Memory B cell (primary cell): ENCODE measurements at regions not wholly inside any gene's neighbourhood (a gene's known extent, or its start where the extent isn't known, plus 50 kb on each side); places are given as distances from the start of the nearest gene placed in this dataset.

Experiments used
- ATAC-seq: fragments of 150-1000 bp; cut with Tn5 transposase; 2 replicates; pipeline ENCODE4 v1.10.0; 2021; ENCODE audit warnings: low read depth, mild to moderate bottlenecking, moderate library complexity
- DNase-seq, 2 donors: peaks; one replicate each; pipeline ENCODE4 v3.0.0; 2022; ENCODE audit warnings: low spot score in 2 of 2
- H3K27ac Mint-ChIP-seq: one replicate; pipeline ENCODE4 v1.8.0; 2022; ENCODE audit warnings: mild to moderate bottlenecking, moderate library complexity, mixed read lengths
- H3K27me3 Mint-ChIP-seq: one replicate; pipeline ENCODE4 v1.8.0; 2022; ENCODE audit warnings: mixed read lengths
- H3K36me3 Mint-ChIP-seq: one replicate; pipeline ENCODE4 v1.8.0; 2022; ENCODE audit warnings: mild to moderate bottlenecking, mixed read lengths
- H3K4me1 Mint-ChIP-seq: one replicate; pipeline ENCODE4 v1.8.0; 2022; ENCODE audit warnings: mixed read lengths
- H3K4me3 Mint-ChIP-seq: one replicate; pipeline ENCODE4 v1.8.0; 2022; ENCODE audit warnings: mild to moderate bottlenecking, moderate library complexity, mixed read lengths
- H3K9me3 Mint-ChIP-seq: one replicate; pipeline ENCODE4 v1.8.0; 2022; ENCODE audit warnings: mixed read lengths

DNA sequence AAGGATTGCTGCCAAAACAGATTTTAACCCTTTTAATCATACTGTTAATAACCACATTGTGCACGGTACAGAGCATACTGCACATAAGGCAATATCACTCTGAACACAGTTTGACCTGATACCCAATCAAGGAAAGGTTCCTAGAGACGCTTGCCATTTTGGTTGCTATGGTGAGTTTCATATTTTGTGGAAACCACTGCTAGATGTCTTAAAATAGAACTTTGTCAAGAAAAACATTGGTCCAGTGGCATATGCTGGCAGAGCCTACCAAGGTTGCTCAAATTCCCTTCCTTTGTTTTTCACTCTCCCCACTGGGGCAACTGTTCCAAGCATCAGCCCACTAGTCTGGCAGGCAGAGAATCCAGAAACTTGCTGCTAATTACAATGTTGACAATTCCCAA, 114.8 kb upstream of the DPYD start:
- Mint-ChIP-seq H3K4me1 (no peaks in the 10 kb centered on the region), H3K9me3 (no peaks in the 10 kb centered on the region), H3K4me3 (no peak overlapping the region), H3K27ac (no peak overlapping the region), H3K36me3 (no peaks in the 10 kb centered on the region), H3K27me3 (no peaks in the 10 kb centered on the region)
- ATAC-seq (no peak), DNase-seq (no peak)

DNA sequence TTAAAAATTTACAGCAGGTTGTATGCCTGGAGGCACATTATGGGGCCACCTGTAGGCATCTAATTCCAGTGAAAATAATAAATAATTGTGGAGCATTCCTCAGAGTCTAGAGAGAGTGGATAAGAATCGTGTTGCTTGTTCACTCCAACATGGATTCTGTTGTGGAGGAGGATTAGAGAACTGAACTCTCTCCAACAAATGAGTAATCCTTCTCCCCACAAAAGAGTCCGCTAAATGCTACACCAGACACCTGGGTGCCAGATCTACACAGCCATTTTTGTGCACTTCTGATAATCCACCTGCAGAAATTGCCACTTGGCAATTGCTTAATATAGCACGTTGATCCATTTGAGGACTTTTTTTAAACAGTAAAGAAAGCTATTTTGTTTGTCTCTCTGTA, 113.7 kb upstream of the DPYD start:
- H3K4me3 Mint-ChIP-seq = no peak overlapping the region
- no peaks in the 10 kb centered on the region for H3K36me3 Mint-ChIP-seq
- no peaks in the 10 kb centered on the region for H3K9me3 Mint-ChIP-seq
- H3K27ac Mint-ChIP-seq = no peak overlapping the region
- no peak for ATAC-seq
- H3K4me1 Mint-ChIP-seq = no peaks in the 10 kb centered on the region
- H3K27me3 Mint-ChIP-seq = no peaks in the 10 kb centered on the region
- no peak for DNase-seq

DNA sequence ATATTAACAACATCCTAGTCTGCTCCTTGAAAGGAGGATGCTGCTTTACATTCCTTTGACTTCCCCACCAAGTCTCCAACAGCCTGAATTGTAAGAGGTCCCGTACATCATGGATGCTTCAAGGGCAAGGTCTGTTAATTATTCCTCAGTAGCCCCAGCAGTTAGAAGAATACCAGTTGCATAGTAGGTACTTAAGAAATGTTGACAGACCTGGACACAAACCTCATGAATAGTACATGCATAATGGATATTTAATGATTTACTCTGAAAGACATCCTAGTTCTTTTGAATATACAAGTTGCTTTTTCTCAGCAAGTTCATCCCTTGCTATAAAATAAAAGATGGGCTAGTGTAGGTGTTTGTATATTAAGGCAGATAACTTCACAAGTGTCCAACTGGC, 112.1 kb upstream of the DPYD start:
- H3K4me1 Mint-ChIP-seq = no peaks in the 10 kb centered on the region
- no peaks in the 10 kb centered on the region for H3K27me3 Mint-ChIP-seq
- no peak overlapping the region for H3K27ac Mint-ChIP-seq
- H3K36me3 Mint-ChIP-seq = no peaks in the 10 kb centered on the region
- H3K9me3 Mint-ChIP-seq = no peaks in the 10 kb centered on the region
- H3K4me3 Mint-ChIP-seq = no peak overlapping the region
- ATAC-seq (no peak), DNase-seq (no peak)

DNA sequence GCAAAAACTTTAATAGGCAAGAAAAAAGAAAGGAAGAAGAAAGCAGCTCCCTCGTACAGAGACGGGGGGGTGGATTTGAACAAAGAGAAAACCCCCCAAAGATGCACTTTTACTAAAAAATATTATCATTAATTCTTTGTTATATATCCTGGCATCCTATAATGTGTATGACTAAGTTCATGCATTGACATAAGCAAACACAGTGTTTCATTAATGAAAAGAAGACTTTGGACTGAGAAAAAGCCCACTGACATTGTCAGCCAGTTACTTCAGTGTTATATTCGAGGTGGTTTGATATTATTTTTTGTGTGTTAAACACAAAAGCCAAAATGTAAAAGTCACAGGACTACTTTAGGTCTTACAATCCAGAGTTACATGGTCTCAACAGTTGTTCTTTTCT, 110.1 kb upstream of the DPYD start:
- DNase-seq (no peak), ATAC-seq (no peak)
- H3K4me3 Mint-ChIP-seq = no peak overlapping the region
- no peaks in the 10 kb centered on the region for H3K4me1 Mint-ChIP-seq
- no peak overlapping the region for H3K27ac Mint-ChIP-seq
- no peaks in the 10 kb centered on the region for H3K27me3 Mint-ChIP-seq
- H3K36me3 Mint-ChIP-seq = no peaks in the 10 kb centered on the region
- no peaks in the 10 kb centered on the region for H3K9me3 Mint-ChIP-seq

DNA sequence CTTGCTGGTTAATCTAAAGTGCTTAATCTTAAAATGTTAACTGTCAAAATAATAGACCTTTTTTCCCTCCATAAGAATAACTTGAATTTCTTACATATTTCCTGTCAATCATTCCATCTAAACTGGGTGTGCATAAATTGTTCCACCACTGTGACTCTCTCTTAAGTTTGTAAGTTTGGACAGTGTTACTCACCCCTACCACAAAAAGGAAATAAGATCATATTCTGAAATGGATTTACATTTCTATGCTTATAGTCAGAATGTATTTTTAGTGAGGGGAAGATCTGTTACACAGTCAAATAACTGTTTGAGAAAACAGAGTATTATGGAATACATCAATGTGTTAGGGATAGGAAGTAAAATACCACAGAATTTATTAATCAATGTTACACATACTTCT, 109.6 kb upstream of the DPYD start:
- H3K36me3 Mint-ChIP-seq = no peaks in the 10 kb centered on the region
- no peaks in the 10 kb centered on the region for H3K4me1 Mint-ChIP-seq
- DNase-seq (no peak), ATAC-seq (no peak)
- H3K9me3 Mint-ChIP-seq = no peaks in the 10 kb centered on the region
- H3K27ac Mint-ChIP-seq = no peak overlapping the region
- no peaks in the 10 kb centered on the region for H3K27me3 Mint-ChIP-seq
- H3K4me3 Mint-ChIP-seq = no peak overlapping the region

DNA sequence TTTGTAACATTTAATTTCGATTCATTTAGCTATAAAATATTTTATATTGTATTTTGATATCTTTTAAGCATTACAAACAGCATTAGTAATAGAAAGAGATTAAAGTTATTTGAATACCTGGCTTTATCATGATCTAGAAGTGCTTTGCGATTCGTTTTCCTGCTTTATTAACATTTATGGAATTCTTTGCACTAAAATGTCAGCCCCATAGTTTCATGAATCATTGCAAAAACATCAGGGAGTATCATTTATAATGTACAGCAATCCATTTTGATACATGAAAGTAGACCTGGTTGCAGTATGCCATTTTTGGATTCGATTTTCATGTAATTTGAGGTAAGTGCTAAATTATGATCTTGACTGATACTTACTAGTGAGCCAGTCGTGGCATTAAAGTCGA, 108.0 kb upstream of the DPYD start:
- Mint-ChIP-seq H3K27ac (no peak overlapping the region), H3K9me3 (no peaks in the 10 kb centered on the region), H3K4me1 (no peaks in the 10 kb centered on the region), H3K27me3 (no peaks in the 10 kb centered on the region), H3K36me3 (no peaks in the 10 kb centered on the region), H3K4me3 (no peak overlapping the region)
- no peak for DNase-seq
- no peak for ATAC-seq

DNA sequence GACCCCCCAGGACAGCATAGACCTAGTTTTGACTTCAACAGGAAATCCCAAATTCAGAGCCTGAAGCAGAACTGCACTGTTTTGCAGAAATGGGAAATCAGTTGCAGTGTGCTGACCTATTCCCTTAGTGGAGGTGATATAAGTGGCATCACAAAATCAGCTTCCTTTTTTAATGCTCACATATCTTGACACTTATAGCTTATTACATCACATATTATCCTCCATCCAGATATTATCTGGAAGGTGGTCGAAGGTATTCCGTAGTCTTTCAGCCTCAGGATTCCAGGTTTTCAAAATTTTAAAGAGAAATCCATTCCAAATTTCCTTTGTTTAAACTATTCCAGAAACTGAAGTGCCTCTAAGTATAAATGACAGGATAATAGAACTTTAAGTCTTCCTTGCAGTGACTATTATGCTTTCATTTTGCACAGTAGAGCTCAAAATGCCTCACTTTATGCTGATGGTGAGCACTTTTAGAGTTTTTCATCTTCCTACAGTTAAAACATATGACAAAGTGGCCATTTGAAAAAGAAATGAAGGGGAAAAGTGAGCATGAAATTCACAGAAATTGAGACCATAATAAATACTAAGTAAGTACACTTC, 106.4 kb upstream of the DPYD start:
- Mint-ChIP-seq H3K9me3 (no peaks in the 10 kb centered on the region), H3K4me3 (no peak overlapping the region), H3K4me1 (no peaks in the 10 kb centered on the region), H3K36me3 (no peaks in the 10 kb centered on the region), H3K27ac (no peak overlapping the region), H3K27me3 (no peaks in the 10 kb centered on the region)
- DNase-seq = no peak
- ATAC-seq = no peak

DNA sequence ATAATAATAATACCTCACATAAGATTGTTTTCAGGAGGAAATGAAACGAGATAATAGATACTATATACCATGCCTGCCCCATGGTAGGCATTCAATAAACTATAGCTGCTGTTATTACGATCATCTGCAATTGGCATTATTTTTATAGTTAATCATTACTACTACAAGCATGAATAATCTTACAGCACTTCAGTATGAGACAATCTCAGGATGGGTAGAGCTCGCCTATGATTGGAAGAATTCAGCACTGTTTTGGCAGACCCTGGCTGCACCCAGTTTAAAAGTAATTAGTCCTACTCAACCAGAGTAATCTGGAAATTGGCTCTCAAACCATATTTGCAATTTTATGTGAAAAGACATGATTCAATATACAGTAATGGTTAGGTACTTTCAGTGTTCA, 105.0 kb upstream of the DPYD start:
- Mint-ChIP-seq H3K27ac (no peak overlapping the region), H3K36me3 (no peaks in the 10 kb centered on the region), H3K27me3 (no peaks in the 10 kb centered on the region), H3K4me1 (peaks cover 2% of the 10 kb centered on the region), H3K9me3 (no peaks in the 10 kb centered on the region), H3K4me3 (no peak overlapping the region)
- DNase-seq (no peak), ATAC-seq (no peak)

DNA sequence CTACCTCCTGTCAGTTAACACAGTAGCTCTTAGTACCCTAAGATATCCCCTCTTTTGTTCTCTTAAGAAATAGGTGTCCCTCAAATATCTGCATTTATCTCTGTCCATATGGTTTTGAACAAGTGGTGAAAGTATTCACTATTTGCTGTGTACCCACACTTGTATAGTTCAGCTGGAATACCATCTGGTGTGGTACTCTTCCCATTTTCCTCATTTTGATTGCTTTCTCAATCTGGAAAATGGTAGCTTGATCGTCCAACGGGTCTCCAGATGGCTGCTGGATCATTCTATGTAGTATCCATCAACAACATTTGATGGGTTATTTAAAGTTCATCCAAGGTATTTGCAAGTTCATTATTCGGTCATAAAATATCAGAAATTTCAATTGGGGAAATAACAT, 100.3 kb upstream of the DPYD start:
- Mint-ChIP-seq H3K4me1 (peaks cover 2% of the 10 kb centered on the region), H3K27ac (no peak overlapping the region), H3K9me3 (no peaks in the 10 kb centered on the region), H3K27me3 (no peaks in the 10 kb centered on the region), H3K36me3 (no peaks in the 10 kb centered on the region), H3K4me3 (no peak overlapping the region)
- DNase-seq (no peak), ATAC-seq (no peak)

DNA sequence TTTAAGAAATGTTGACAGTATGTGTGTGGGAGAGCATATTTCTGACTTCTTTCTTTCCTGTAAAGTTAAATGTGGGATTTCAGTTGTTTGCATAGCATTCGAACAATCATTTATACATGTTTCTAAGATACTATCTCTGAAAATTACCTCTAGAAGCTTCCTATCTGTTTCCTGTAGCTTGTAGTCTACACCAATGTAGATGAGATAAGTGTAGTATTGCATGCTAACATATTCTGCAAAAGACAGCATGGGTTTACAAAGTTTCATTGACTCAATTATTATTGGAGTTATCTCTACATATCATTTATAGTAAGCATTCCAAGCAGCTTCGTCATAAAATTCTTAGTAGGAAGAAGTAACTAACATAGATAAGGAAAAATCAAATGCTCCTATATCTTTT, 98.9 kb upstream of the DPYD start:
- peaks cover 2% of the 10 kb centered on the region for H3K4me1 Mint-ChIP-seq
- DNase-seq (no peak), ATAC-seq (no peak)
- no peaks in the 10 kb centered on the region for H3K27me3 Mint-ChIP-seq
- H3K4me3 Mint-ChIP-seq = no peak overlapping the region
- H3K9me3 Mint-ChIP-seq = no peaks in the 10 kb centered on the region
- no peaks in the 10 kb centered on the region for H3K36me3 Mint-ChIP-seq
- no peak overlapping the region for H3K27ac Mint-ChIP-seq

DNA sequence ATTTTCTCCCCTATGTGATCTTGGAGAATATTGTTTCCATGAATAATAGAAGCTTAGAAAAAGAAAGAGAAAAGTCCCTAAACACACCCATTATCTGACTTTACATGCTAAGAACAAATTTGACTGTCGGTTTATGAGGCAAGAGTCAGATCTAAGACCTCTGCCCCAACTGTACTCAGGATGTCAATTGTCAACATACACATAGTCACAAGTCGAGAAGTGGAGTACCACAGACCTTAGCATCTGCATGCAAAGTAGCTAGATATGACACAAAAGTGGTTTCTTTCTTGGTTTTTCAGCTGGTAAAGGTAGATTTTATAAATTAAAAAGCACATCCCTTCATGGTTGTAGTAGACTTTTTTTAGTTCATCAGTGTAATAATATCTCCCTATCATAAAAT, 97.2 kb upstream of the DPYD start:
- H3K27me3 Mint-ChIP-seq = no peaks in the 10 kb centered on the region
- peaks cover 2% of the 10 kb centered on the region for H3K4me1 Mint-ChIP-seq
- no peak for ATAC-seq
- H3K27ac Mint-ChIP-seq = no peak overlapping the region
- no peaks in the 10 kb centered on the region for H3K36me3 Mint-ChIP-seq
- H3K9me3 Mint-ChIP-seq = no peaks in the 10 kb centered on the region
- H3K4me3 Mint-ChIP-seq = no peak overlapping the region
- no peak for DNase-seq

DNA sequence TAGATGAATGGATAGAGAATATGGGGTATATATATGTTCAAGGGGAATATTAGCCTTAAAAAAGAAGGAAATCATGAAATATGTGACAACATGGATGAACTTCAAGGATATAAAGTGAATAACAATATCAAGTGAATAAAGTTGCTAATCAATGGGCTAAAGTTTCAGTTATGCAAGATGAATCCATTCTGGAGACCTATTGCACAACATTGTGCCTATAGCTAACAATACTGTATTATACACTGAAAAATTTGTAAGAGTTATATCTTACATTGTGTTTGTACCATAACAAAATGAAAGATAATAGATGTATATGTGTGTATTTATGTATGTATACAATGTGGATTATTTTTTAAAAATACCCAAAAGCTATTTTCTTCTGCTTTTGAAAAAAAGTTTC, 96.3 kb upstream of the DPYD start:
- no peaks in the 10 kb centered on the region for H3K9me3 Mint-ChIP-seq
- DNase-seq (no peak), ATAC-seq (no peak)
- H3K4me3 Mint-ChIP-seq = no peak overlapping the region
- no peaks in the 10 kb centered on the region for H3K36me3 Mint-ChIP-seq
- no peak overlapping the region for H3K27ac Mint-ChIP-seq
- H3K4me1 Mint-ChIP-seq = peaks cover 2% of the 10 kb centered on the region
- H3K27me3 Mint-ChIP-seq = no peaks in the 10 kb centered on the region

DNA sequence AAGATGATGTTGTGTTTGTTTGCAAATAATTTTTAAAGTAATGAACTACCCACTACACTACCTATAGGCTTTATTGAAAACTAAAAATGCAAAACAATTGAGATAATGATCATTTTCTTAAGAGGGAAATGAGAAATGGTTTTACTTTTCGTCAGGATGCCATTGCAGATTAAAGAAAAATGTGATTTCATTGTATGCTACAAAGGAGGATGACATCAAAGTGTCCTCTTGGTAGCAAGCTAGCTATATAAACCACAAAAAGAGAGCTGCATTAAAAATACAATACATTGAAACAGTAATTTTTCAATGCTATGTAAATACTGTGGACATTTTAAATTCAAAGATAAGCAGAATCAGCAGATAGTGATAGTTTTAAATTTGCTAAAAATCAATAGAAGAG, 87.5 kb upstream of the DPYD start:
- H3K27ac Mint-ChIP-seq = no peak overlapping the region
- no peaks in the 10 kb centered on the region for H3K4me1 Mint-ChIP-seq
- ATAC-seq (no peak), DNase-seq (no peak)
- H3K9me3 Mint-ChIP-seq = peaks cover 1% of the 10 kb centered on the region
- no peaks in the 10 kb centered on the region for H3K36me3 Mint-ChIP-seq
- no peak overlapping the region for H3K4me3 Mint-ChIP-seq
- H3K27me3 Mint-ChIP-seq = no peaks in the 10 kb centered on the region

DNA sequence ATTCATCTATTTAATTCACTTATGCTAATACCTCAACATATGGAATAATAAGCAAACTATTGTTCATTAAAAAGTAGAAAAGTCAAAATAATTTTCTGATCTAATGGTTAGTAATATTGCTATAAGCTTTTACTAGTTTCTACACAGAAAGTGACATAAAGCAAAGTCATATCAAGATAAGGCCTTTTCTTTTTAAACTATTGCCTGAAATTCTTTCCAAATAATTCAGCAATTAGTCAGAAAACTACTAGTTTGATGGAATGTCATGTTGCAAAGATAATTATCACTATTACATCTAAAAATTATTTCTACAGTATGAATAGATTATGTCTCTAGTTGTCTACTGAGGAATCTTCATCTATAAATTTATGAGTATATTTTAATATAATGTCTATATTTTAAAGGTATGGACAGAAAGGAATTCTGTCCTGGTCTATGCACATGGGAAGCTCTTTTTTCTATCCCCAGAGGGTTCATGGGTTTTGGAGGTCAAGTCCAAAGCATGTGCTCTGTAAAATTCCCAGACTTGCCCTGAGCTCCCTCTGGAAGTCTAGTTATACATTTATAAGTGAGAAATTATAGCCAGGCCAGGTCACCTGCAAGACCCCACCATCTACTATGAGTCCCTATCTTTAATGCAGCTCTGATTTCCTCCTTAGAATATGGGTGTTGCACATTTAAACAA, 84.6 kb upstream of the DPYD start:
- H3K36me3 Mint-ChIP-seq = no peaks in the 10 kb centered on the region
- H3K27ac Mint-ChIP-seq = no peak overlapping the region
- DNase-seq (no peak), ATAC-seq (no peak)
- no peaks in the 10 kb centered on the region for H3K9me3 Mint-ChIP-seq
- no peaks in the 10 kb centered on the region for H3K27me3 Mint-ChIP-seq
- H3K4me3 Mint-ChIP-seq = no peak overlapping the region
- H3K4me1 Mint-ChIP-seq = no peaks in the 10 kb centered on the region

DNA sequence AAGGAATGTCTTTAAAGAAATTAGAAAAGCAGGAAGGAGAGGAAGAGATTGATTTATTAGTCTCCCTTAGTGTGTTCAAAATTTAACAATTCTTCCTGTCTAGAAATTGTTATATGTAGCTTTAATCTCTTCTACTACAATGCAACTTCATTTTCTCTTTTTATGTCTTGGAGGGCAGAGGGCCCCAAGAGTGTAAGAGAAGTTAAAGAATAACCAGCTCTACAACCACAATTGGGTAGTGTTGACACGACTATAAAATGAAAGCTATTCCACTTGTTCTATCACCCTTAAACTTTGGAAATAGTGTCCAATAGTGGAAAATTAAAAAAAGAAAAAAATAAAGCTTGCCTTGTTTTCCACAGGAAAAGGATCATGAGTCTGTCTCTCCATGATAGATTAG, 82.6 kb upstream of the DPYD start:
- DNase-seq (no peak), ATAC-seq (no peak)
- H3K4me3 Mint-ChIP-seq = no peak overlapping the region
- H3K27me3 Mint-ChIP-seq = no peaks in the 10 kb centered on the region
- H3K27ac Mint-ChIP-seq = no peak overlapping the region
- no peaks in the 10 kb centered on the region for H3K4me1 Mint-ChIP-seq
- no peaks in the 10 kb centered on the region for H3K9me3 Mint-ChIP-seq
- H3K36me3 Mint-ChIP-seq = no peaks in the 10 kb centered on the region
